GM12878 (cell line): ENCODE measurements at regions not wholly inside any gene's neighbourhood (a gene's known extent, or its start where the extent isn't known, plus 50 kb on each side); places are given as distances from the start of the nearest gene placed in this dataset.

Source experiments
- ATAC-seq: fragments of 200-7000 bp; cut with Tn5 transposase; 3 replicates; pipeline ENCODE4 v1.9.1; 2020; ENCODE audit warnings: mild to moderate bottlenecking, moderate library complexity
- BruUV-seq: library from RNA; stranded (reverse); fragments of 400-500 nt; replicated peaks from 2 replicates; lab custom pipeline; 2021; lab: Mats Ljungman, UMichigan
- CTCF ChIA-PET: fragments of 300-600 bp; sonication (Branson Sonifier 250); formaldehyde crosslinking; extraction: SDS; loops from one replicate; lab custom pipeline; 2021; ENCODE audit warnings: inconsistent platforms; lab: Yijun Ruan, JAX
- POLR2A ChIA-PET: fragments of 350-600 bp; formaldehyde crosslinking; extraction: SDS; loops from one replicate; lab custom pipeline; 2021; ENCODE audit warnings: inconsistent platforms; lab: Charles Lee
- RAD21 ChIA-PET: fragments of 300-600 bp; sonication (Branson Sonifier 250); formaldehyde crosslinking; loops from one replicate; lab custom pipeline; 2023; ENCODE audit warnings: antibody characterized with exemption; ENCODE audit not compliant: unreplicated experiment; lab: Charles Lee
- SMC1A ChIA-PET: fragments of 300-600 bp; sonication (Branson Sonifier 250); formaldehyde crosslinking; loops from one replicate; lab custom pipeline; 2023; ENCODE audit not compliant: unreplicated experiment, uncharacterized antibody; lab: Charles Lee
- DNase-seq: peaks from one replicate; pipeline ENCODE4 v3.0.0-alpha.2; 2011; ENCODE audit warnings: low read depth, low spot score
- FAIRE-seq: peaks from 3 replicates; lab custom pipeline; 2011; peaks lifted over from hg19 to GRCh38; lab: Jason Lieb, UNC
- H2AFZ ChIP-seq: 2 replicates; pipeline ENCODE4 v1.6.0; 2011; ENCODE audit warnings: low read depth, low read length, control low read depth; ENCODE audit not compliant: control insufficient read depth
- H3K27ac ChIP-seq: 2 replicates; pipeline ENCODE4 v1.5.1; 2011; ENCODE audit warnings: control low read depth; ENCODE audit not compliant: control insufficient read depth, insufficient read depth
- H3K27me3 ChIP-seq, 2 experiments: replicated peaks in 1 of 2; 2 replicates each; pipeline versions ENCODE4 v1.6.0 to v1.6.1; 2011; ENCODE audit warnings: low read length in 1 of 2; ENCODE audit not compliant: control insufficient read depth in 2 of 2, insufficient read depth in 2 of 2
- H3K36me3 ChIP-seq, 2 experiments: 2 replicates each; pipeline ENCODE4 v1.5.1; 2011; ENCODE audit warnings: low read length in 1 of 2; ENCODE audit not compliant: control insufficient read depth in 2 of 2, insufficient read depth in 2 of 2
- H3K4me1 ChIP-seq: 2 replicates; pipeline ENCODE4 v1.6.1; 2011; ENCODE audit warnings: mild to moderate bottlenecking, low read length, moderate library complexity, mixed read lengths; ENCODE audit not compliant: control insufficient read depth, insufficient read depth
- H3K4me2 ChIP-seq: 2 replicates; pipeline ENCODE4 v1.6.0; 2011; ENCODE audit warnings: control low read depth; ENCODE audit not compliant: control insufficient read depth, insufficient read depth
- H3K4me3 ChIP-seq: fragments of 200-600 bp; sonication (generic); 2 replicates; pipeline ENCODE4 v1.5.1; 2016
- H3K79me2 ChIP-seq: 2 replicates; pipeline ENCODE4 v1.6.0; 2011; ENCODE audit warnings: low read length; ENCODE audit not compliant: control insufficient read depth, insufficient read depth
- H3K9ac ChIP-seq: 2 replicates; pipeline ENCODE4 v1.8.0; 2011; ENCODE audit warnings: low read length, control low read depth, mixed read lengths; ENCODE audit not compliant: control insufficient read depth, insufficient read depth
- H3K9me3 ChIP-seq: replicated peaks from 3 replicates; pipeline ENCODE4 v1.5.1; 2011; ENCODE audit warnings: mild to moderate bottlenecking, low read length; ENCODE audit not compliant: control insufficient read depth, insufficient read depth
- H4K20me1 ChIP-seq: 2 replicates; pipeline ENCODE4 v1.6.0; 2011; ENCODE audit not compliant: control insufficient read depth, insufficient read depth
- CEBPZ ChIP-seq: fragments of 150-350 bp; IDR thresholded peaks from 2 replicates; pipeline ENCODE4 v1.6.1; 2016; ENCODE audit warnings: low read depth, low read length
- CREB1 ChIP-seq: IDR thresholded peaks from 2 replicates; pipeline ENCODE4 v1.6.1; 2012; ENCODE audit warnings: low read depth, mild to moderate bottlenecking, inconsistent platforms
- FOXM1 ChIP-seq: IDR thresholded peaks from 2 replicates; pipeline ENCODE4 v1.6.1; 2012; ENCODE audit warnings: low read depth, mild to moderate bottlenecking, inconsistent platforms, low read length, moderate library complexity
- GATAD2B ChIP-seq: fragments of 450-650 bp; conservative IDR thresholded peaks from 2 replicates; pipeline ENCODE4 v1.6.1; 2017; ENCODE audit warnings: low read depth, mild to moderate bottlenecking, moderate library complexity
- IKZF1 ChIP-seq: fragments of 450-650 bp; conservative IDR thresholded peaks from 2 replicates; pipeline ENCODE4 v1.6.1; 2017; ENCODE audit warnings: antibody characterized with exemption, mild to moderate bottlenecking
- IRF4 ChIP-seq: IDR thresholded peaks from 2 replicates; pipeline ENCODE4 v1.6.1; 2011; ENCODE audit warnings: low read depth, low read length
- KDM1A ChIP-seq: fragments of 200-600 bp; sonication (generic); IDR thresholded peaks from 2 replicates; pipeline ENCODE4 v1.6.1; 2016; ENCODE audit warnings: borderline replicate concordance
- KLF5 ChIP-seq: fragments of 450-650 bp; IDR thresholded peaks from 2 replicates; pipeline ENCODE4 v1.6.1; 2014; ENCODE audit warnings: mild to moderate bottlenecking; ENCODE audit not compliant: partially characterized antibody
- LARP7 ChIP-seq: fragments of 450-650 bp; IDR thresholded peaks from 2 replicates; pipeline ENCODE4 v1.6.1; 2017; ENCODE audit warnings: mild to moderate bottlenecking
- POLR2A ChIP-seq: IDR thresholded peaks from 2 replicates; pipeline ENCODE4 v1.6.1; 2011; ENCODE audit warnings: low read depth, mild to moderate bottlenecking, low read length
- POLR2AphosphoS2 ChIP-seq: IDR thresholded peaks from 2 replicates; pipeline ENCODE4 v1.6.1; 2011; ENCODE audit warnings: low read depth, mild to moderate bottlenecking, low read length, improper control_type of control experiment, moderate library complexity
- POU2F2 ChIP-seq: IDR thresholded peaks from 3 replicates; pipeline ENCODE4 v1.6.1; 2011; ENCODE audit warnings: low read depth, mild to moderate bottlenecking, low read length, borderline replicate concordance
- RELA ChIP-seq: fragments of 450-650 bp; IDR thresholded peaks from 2 replicates; pipeline ENCODE4 v1.8.0; 2014; ENCODE audit warnings: borderline replicate concordance; ENCODE audit not compliant: partially characterized antibody
- RFX5 ChIP-seq: IDR thresholded peaks from 2 replicates; pipeline ENCODE4 v1.6.1; 2011; ENCODE audit warnings: low read depth, low read length, improper control_type of control experiment
- SMAD1 ChIP-seq: fragments of 450-650 bp; IDR thresholded peaks from 2 replicates; pipeline ENCODE4 v1.6.1; 2018; ENCODE audit warnings: mild to moderate bottlenecking, low read depth; ENCODE audit not compliant: partially characterized antibody
- SMARCA5 ChIP-seq: fragments of 450-650 bp; IDR thresholded peaks from 2 replicates; pipeline ENCODE4 v1.6.1; 2017; ENCODE audit warnings: mild to moderate bottlenecking
- TBL1XR1 ChIP-seq: IDR thresholded peaks from 2 replicates; pipeline ENCODE4 v1.6.1; 2012; ENCODE audit warnings: low read depth, low read length, improper control_type of control experiment
- TCF7 ChIP-seq: IDR thresholded peaks from 2 replicates; pipeline ENCODE4 v1.6.1; 2014; ENCODE audit warnings: antibody characterized with exemption, borderline replicate concordance
- YBX1 ChIP-seq: fragments of 450-650 bp; IDR thresholded peaks from 2 replicates; pipeline ENCODE4 v1.6.1; 2016; ENCODE audit warnings: antibody characterized with exemption
- ZNF207 ChIP-seq: fragments of 450-650 bp; IDR thresholded peaks from 2 replicates; pipeline ENCODE4 v1.6.1; 2014; ENCODE audit warnings: antibody characterized with exemption, mild to moderate bottlenecking, borderline replicate concordance
- ZSCAN29 ChIP-seq: fragments of 450-650 bp; IDR thresholded peaks from 2 replicates; pipeline ENCODE4 v1.6.1; 2017; ENCODE audit warnings: mild to moderate bottlenecking, moderate library complexity
- WGBS: methylation state at CpG from one replicate; pipeline ENCODE4 v1.1.6; 2016; ENCODE audit warnings: low lambda C conversion rate; ENCODE audit not compliant: insufficient replicate concordance, insufficient coverage; ENCODE audit errors: missing lambda C conversion rate; 5-methylcytosine and 5-hydroxymethylcytosine counted together
- in situ Hi-C: fragments of 300-500 bp; cut with MboI; formaldehyde crosslinking; loops from 9 replicates; pipeline ENCODE4 v1.14.3; 2018; ENCODE audit warnings: mixed read lengths
- intact Hi-C: fragments of 100-400 bp; cut with micrococcal nuclease; formaldehyde crosslinking; loops from one replicate; pipeline ENCODE4 v1.14.2; 2022; ENCODE audit not compliant: unreplicated experiment

DNA sequence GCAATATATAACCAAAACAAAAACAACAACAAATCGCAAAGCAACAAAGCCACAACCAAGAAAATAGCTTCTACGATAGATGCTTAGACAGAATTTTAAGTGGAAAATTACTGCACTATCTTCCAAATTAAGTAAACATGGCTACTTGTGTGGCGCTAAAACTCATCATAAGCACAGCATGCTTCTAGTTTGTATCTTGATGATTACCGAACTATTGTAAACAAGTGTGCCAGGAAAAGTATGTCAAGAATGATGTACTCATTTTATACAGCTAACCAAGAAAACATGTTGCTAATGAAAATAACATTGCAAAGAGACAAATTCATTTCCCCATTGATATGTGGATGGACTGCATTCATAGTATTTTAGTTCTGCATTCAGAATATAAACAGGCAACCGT is 271.9 kb upstream of the GPC6 start:
- no peak overlapping the region for H2AFZ ChIP-seq
- DNase-seq (no peak), ATAC-seq (no peak), FAIRE-seq (no peak)
- ChIA-PET CTCF (no interaction called here), SMC1A (no interaction called here), POLR2A (no interaction called here), RAD21 (no interaction called here)
- H3K27ac ChIP-seq: no peak overlapping the region
- no peak overlapping the region for H3K9ac ChIP-seq
- intact Hi-C loops (no loop called here), in situ Hi-C loops (no loop called here)
- no peaks in the 10 kb centered on the region for H4K20me1 ChIP-seq
- no peak overlapping the region for H3K4me2 ChIP-seq
- no peaks in the 10 kb centered on the region for H3K4me1 ChIP-seq
- no TSS peak for BruUV-seq
- 42% methylated on average over 5 of the region's 5 CpGs for WGBS
- no peak overlapping the region for H3K4me3 ChIP-seq
- H3K27me3 ChIP-seq: no peaks in the 10 kb centered on the region
- TF ChIP-seq YBX1 (no peak), CREB1 (no peak), RELA (no peak), ZNF207 (no peak), TCF7 (no peak), SMARCA5 (no peak), SMAD1 (no peak), RFX5 (no peak), GATAD2B (no peak), POU2F2 (no peak)
- no peaks in the 10 kb centered on the region for H3K36me3 ChIP-seq
- no peaks in the 10 kb centered on the region for H3K9me3 ChIP-seq
- H3K79me2 ChIP-seq: no peaks in the 10 kb centered on the region

- in situ Hi-C loops: no loop called here
- CTCF ChIA-PET: interaction anchor here (0.6 kb wide), 1 partner anchor 495 kb away, joined by 3 read pairs; no protein-coding TSS in a partner anchor
- WGBS: 70% methylated on average over 8 of the region's 8 CpGs
- TF ChIP-seq ZSCAN29 (no peak), LARP7 (no peak), IRF4 (no peak), POLR2A (no peak), KLF5 (no peak), YBX1 (no peak), CEBPZ (no peak), IKZF1 (no peak), FOXM1 (no peak), TBL1XR1 (no peak), KDM1A (no peak), POLR2AphosphoS2 (no peak)
Measured at GRCh38 chr13:92959790-92960189, 266.8 kb upstream of the GPC6 start.

More at GRCh38 chr13:92959790-92960189, 266.8 kb upstream of the GPC6 start:
- POLR2A ChIA-PET: no interaction called here
- SMC1A ChIA-PET: no interaction called here
- no peak overlapping the region for H2AFZ ChIP-seq
- no peaks in the 10 kb centered on the region; the same call in 2 of the 3 replicates for H3K9me3 ChIP-seq
- no peak overlapping the region for H3K9ac ChIP-seq
- no peak overlapping the region for H3K4me3 ChIP-seq
- RAD21 ChIA-PET: no interaction called here
- intact Hi-C loops: no loop called here
- no peak for FAIRE-seq
- ATAC-seq: no peak
- H3K79me2 ChIP-seq: no peaks in the 10 kb centered on the region
- H3K4me2 ChIP-seq: no peak overlapping the region
- H4K20me1 ChIP-seq: no peaks in the 10 kb centered on the region
- no peak for DNase-seq
- no peaks in the 10 kb centered on the region for H3K36me3 ChIP-seq
- no TSS peak for BruUV-seq
- no peak overlapping the region for H3K27ac ChIP-seq
- H3K4me1 ChIP-seq: no peaks in the 10 kb centered on the region
- no peaks in the 10 kb centered on the region for H3K27me3 ChIP-seq
